Calu3 (cell line): ENCODE measurements at regions not wholly inside any gene's neighbourhood (a gene's known extent, or its start where the extent isn't known, plus 50 kb on each side); places are given as distances from the start of the nearest gene placed in this dataset.

Experiments
- BruUV-seq: library from RNA; stranded (reverse); fragments of 400-500 nt; replicated peaks from 2 replicates; lab custom pipeline; 2021; lab: Mats Ljungman, UMichigan
- CTCF ChIA-PET: fragments of 300-600 bp; sonication (Branson Sonifier 250); formaldehyde crosslinking; loops from one replicate; lab custom pipeline; 2022; ENCODE audit warnings: antibody characterized with exemption; lab: Charles Lee
- DNase-seq: peaks from one replicate; pipeline ENCODE4 v3.0.0; 2022
- H3K27ac Mint-ChIP-seq: one replicate; pipeline ENCODE4 v1.8.0; 2022; ENCODE audit warnings: mixed read lengths; ENCODE audit not compliant: unreplicated experiment
- H3K27me3 Mint-ChIP-seq: one replicate; pipeline ENCODE4 v1.8.0; 2022; ENCODE audit warnings: mixed read lengths; ENCODE audit not compliant: unreplicated experiment
- H3K36me3 Mint-ChIP-seq: one replicate; pipeline ENCODE4 v1.8.0; 2022; ENCODE audit warnings: mild to moderate bottlenecking, moderate library complexity, mixed read lengths; ENCODE audit not compliant: insufficient read depth, unreplicated experiment
- H3K4me1 Mint-ChIP-seq: one replicate; pipeline ENCODE4 v1.8.0; 2022; ENCODE audit warnings: mild to moderate bottlenecking, low read depth, mixed read lengths; ENCODE audit not compliant: unreplicated experiment
- H3K4me3 Mint-ChIP-seq: one replicate; pipeline ENCODE4 v1.8.0; 2022; ENCODE audit warnings: mild to moderate bottlenecking, low read depth, moderate library complexity, mixed read lengths; ENCODE audit not compliant: unreplicated experiment
- H3K9me3 Mint-ChIP-seq: one replicate; pipeline ENCODE4 v1.8.0; 2022; ENCODE audit warnings: low read depth, mixed read lengths; ENCODE audit not compliant: unreplicated experiment
- CTCF ChIP-seq: fragments of 200-600 bp; IDR thresholded peaks from one replicate; pipeline ENCODE4 v1.8.0; 2022; ENCODE audit warnings: antibody characterized with exemption; ENCODE audit not compliant: unreplicated experiment
- intact Hi-C: fragments of 100-400 bp; cut with micrococcal nuclease; formaldehyde crosslinking; loops from one replicate; pipeline ENCODE4 v1.10.0; 2022; ENCODE audit not compliant: unreplicated experiment

GRCh38 chr9:38160613-38161215 lies 91.7 kb upstream of the SHB start:
- no peak overlapping the region for H3K27ac Mint-ChIP-seq
- no peaks in the 10 kb centered on the region for H3K36me3 Mint-ChIP-seq
- H3K27me3 Mint-ChIP-seq = no peaks in the 10 kb centered on the region
- no peaks in the 10 kb centered on the region for H3K9me3 Mint-ChIP-seq
- peak; percentile 44 for TF ChIP-seq CTCF
- no peak overlapping the region for H3K4me3 Mint-ChIP-seq
- intact Hi-C loops = no loop called here
- no peaks in the 10 kb centered on the region for H3K4me1 Mint-ChIP-seq
- DNase-seq = peak; percentile 41
- CTCF ChIA-PET = no interaction called here
- BruUV-seq = no TSS peak

DNA sequence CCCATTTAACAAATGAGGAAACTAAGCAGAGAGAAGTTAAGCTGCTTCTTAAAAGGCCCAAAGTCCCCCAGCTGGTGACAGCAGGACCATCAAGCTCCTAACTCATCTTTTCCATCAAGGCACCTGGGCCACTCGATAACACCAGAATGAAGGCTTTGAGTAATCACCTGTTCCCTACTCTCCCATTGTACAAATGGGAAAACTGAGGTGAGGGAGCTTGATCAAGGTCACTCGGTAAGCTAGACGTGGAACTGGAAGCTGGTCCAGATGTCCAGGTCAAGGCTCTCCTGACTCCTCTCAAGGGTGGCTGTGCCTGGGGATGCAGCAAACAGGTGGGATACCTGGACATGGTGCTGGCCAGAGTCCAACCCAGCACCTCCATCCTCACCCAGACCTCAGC lies 90.6 kb upstream of the SHB start:
- intact Hi-C loops = no loop called here
- no peak overlapping the region for H3K27ac Mint-ChIP-seq
- no peak for TF ChIP-seq CTCF
- H3K4me1 Mint-ChIP-seq = no peaks in the 10 kb centered on the region
- no peak for DNase-seq
- no peaks in the 10 kb centered on the region for H3K9me3 Mint-ChIP-seq
- no peak overlapping the region for H3K4me3 Mint-ChIP-seq
- no peaks in the 10 kb centered on the region for H3K36me3 Mint-ChIP-seq
- BruUV-seq = no TSS peak
- H3K27me3 Mint-ChIP-seq = no peaks in the 10 kb centered on the region
- CTCF ChIA-PET = interaction anchor here (0.5 kb wide), 1 partner anchor 20 kb away, joined by 3 read pairs; no protein-coding TSS in a partner anchor

DNA sequence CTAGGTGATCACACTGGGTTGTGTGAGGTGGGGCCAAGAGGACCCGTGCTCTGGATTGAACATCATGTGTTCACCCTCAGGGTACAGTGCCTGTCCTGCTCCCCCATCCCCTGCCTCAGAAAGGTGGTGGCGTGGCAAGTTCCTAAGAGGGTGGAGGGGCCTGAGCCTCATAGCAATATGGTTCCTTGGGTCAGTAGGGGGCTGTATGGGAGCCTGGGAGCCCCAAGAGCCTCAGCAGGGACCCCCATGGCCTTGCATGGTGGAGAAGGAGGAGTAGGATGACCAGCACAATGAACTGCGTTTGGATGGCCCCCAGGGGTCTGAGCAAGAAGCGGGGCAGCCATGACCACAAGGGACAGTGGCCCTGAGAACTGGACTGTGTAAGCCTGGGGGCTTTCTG lies 89.6 kb upstream of the SHB start:
- Mint-ChIP-seq H3K27ac (no peak overlapping the region), H3K9me3 (no peaks in the 10 kb centered on the region), H3K4me1 (no peaks in the 10 kb centered on the region), H3K27me3 (no peaks in the 10 kb centered on the region), H3K36me3 (no peaks in the 10 kb centered on the region), H3K4me3 (no peak overlapping the region)
- no peak for DNase-seq
- CTCF ChIA-PET = no interaction called here
- intact Hi-C loops = no loop called here
- no peak for TF ChIP-seq CTCF
- BruUV-seq = no TSS peak

DNA sequence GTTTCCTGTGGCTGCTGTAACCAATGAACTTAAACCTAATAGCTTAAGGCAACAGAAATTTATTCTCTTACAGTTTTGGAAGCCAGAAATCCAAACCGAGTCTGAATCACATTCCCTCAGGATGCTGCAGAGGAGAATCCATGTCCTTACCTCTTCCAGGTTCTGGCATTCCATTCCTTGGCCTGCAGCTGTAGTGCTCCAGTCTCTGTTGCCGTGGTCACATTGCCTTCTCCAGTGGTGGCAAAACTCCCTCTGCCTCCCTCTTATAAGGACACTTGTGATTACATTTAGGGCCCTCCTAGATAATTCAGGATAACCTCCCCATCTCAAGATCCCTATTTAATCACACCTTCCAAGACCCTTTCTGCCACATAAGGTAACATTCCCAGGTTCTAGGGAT lies 88.7 kb upstream of the SHB start:
- BruUV-seq = no TSS peak
- Mint-ChIP-seq H3K4me3 (no peak overlapping the region), H3K27ac (no peak overlapping the region), H3K36me3 (no peaks in the 10 kb centered on the region), H3K4me1 (no peaks in the 10 kb centered on the region), H3K27me3 (no peaks in the 10 kb centered on the region), H3K9me3 (no peaks in the 10 kb centered on the region)
- no peak for TF ChIP-seq CTCF
- CTCF ChIA-PET = no interaction called here
- DNase-seq = no peak
- intact Hi-C loops = no loop called here
